MM.1S (cell line): ENCODE measurements at regions not wholly inside any gene's neighbourhood (a gene's known extent, or its start where the extent isn't known, plus 50 kb on each side); places are given as distances from the start of the nearest gene placed in this dataset.

Experiments used
- DNase-seq: peaks from one replicate; pipeline ENCODE4 v3.0.0-alpha.2; 2015
- H2AFZ ChIP-seq: fragments of 300-600 bp; sonication (generic); 2 replicates; pipeline ENCODE4 v1.6.0; 2016; ENCODE audit warnings: antibody characterized with exemption, low read length
- H3F3A ChIP-seq: fragments of 300-600 bp; sonication (generic); 2 replicates; pipeline ENCODE4 v1.6.1; 2016; ENCODE audit warnings: mild to moderate bottlenecking, antibody characterized with exemption, low read length, moderate library complexity, mixed read lengths; ENCODE audit not compliant: insufficient read depth
- H3K27ac ChIP-seq: fragments of 300-600 bp; sonication (generic); 2 replicates; pipeline ENCODE4 v1.5.1; 2016; ENCODE audit warnings: mild to moderate bottlenecking, low read length
- H3K27me3 ChIP-seq: fragments of 300-600 bp; sonication (generic); replicated peaks from 2 replicates; pipeline ENCODE4 v1.6.0; 2016; ENCODE audit warnings: low read length; ENCODE audit not compliant: insufficient read depth
- H3K36me3 ChIP-seq: fragments of 300-600 bp; sonication (generic); replicated peaks from 2 replicates; pipeline ENCODE4 v1.6.1; 2016; ENCODE audit warnings: mild to moderate bottlenecking, low read length, mixed read lengths; ENCODE audit not compliant: insufficient read depth
- H3K4me1 ChIP-seq: fragments of 300-600 bp; sonication (generic); 2 replicates; pipeline ENCODE4 v1.6.1; 2016; ENCODE audit warnings: low read length, mixed read lengths
- H3K4me2 ChIP-seq: fragments of 300-600 bp; sonication (generic); 2 replicates; pipeline ENCODE4 v1.6.0; 2016; ENCODE audit warnings: low read depth, low read length
- H3K4me3 ChIP-seq: fragments of 300-600 bp; sonication (generic); 2 replicates; pipeline ENCODE4 v1.5.1; 2016; ENCODE audit warnings: low read length, mixed read lengths
- H3K79me2 ChIP-seq: fragments of 300-600 bp; sonication (generic); 2 replicates; pipeline ENCODE4 v1.6.1; 2016; ENCODE audit warnings: mixed run types, low read length, mixed read lengths
- H3K9ac ChIP-seq: fragments of 300-600 bp; sonication (generic); 2 replicates; pipeline ENCODE4 v1.6.1; 2016; ENCODE audit warnings: low read length, mixed read lengths
- H3K9me2 ChIP-seq: fragments of 300-600 bp; sonication (generic); replicated peaks from 2 replicates; pipeline ENCODE4 v1.6.1; 2016; ENCODE audit warnings: mild to moderate bottlenecking, low read length, mixed read lengths; ENCODE audit not compliant: insufficient read depth
- H3K9me3 ChIP-seq: fragments of 300-600 bp; sonication (generic); replicated peaks from 2 replicates; pipeline ENCODE4 v1.6.1; 2016; ENCODE audit warnings: mild to moderate bottlenecking, low read length, mixed read lengths; ENCODE audit not compliant: insufficient read depth
- H4K20me1 ChIP-seq: fragments of 300-600 bp; sonication (generic); 2 replicates; pipeline ENCODE4 v1.6.1; 2016; ENCODE audit warnings: mild to moderate bottlenecking, low read length, moderate library complexity, mixed read lengths; ENCODE audit not compliant: insufficient read depth
- EZH2 ChIP-seq: fragments of 300-600 bp; sonication (generic); optimal IDR thresholded peaks from 2 replicates; pipeline ENCODE3; 2017; ENCODE audit warnings: low read depth, mild to moderate bottlenecking, antibody characterized with exemption, low read length, mixed read lengths
- EZH2phosphoT487 ChIP-seq: fragments of 300-600 bp; sonication (generic); IDR thresholded peaks from 2 replicates; pipeline ENCODE4 v1.6.1; 2018; ENCODE audit warnings: antibody characterized with exemption, low read length
- TF ChIP-seq, protein P1 (sequence below): fragments of 300-600 bp; sonication (generic); IDR thresholded peaks from 2 replicates; pipeline ENCODE4 v1.5.1; 2016; ENCODE audit warnings: antibody characterized with exemption, low read length, mixed read lengths

DNA sequence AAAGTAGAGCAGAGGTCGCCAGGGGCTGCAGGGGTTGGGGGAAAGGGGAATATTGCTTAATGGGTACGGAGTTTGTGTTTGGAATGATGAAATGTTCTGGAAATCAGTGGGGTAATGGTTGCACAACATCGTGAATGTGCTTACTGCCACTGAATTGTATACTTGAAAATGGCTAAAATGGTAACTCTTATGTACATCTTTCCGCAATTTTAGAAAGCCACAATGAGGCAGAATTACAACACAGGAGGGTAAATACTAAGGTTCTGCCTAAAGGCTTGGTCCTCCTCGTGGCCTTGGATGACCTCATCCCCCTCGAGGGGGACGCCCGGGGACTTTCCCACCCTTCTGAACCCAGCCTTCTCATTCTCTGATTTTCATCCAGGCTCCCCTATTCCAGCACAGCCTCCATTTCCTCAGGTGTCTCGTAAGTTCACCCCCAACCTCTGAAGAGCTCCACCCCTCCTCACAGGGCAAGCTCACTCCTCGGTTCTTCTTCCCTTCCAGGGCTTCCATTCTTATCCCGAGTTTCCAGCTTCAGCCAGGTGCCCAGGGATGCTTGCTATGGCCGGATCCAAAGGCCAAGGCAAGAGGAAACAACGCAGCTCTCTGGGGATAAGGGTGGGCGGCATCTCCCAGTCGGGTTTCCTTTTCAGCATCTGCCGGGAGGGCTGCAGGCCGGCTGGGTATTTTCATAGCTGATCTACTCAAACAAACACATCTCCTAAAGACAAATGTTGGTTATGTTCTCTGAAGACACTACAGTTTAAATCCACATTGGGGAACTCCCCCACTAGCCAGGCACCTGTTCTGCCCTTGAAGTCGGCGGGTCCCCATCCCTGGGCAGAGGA, 71.3 kb upstream of the ACSL1 start:
- H3K27ac ChIP-seq: no peak overlapping the region
- H3K27me3 ChIP-seq: no peaks in the 10 kb centered on the region
- H3K36me3 ChIP-seq: no peaks in the 10 kb centered on the region
- H3F3A ChIP-seq: no peaks in the 10 kb centered on the region
- H3K9ac ChIP-seq: no peak overlapping the region
- TF ChIP-seq EZH2: no peak
- TF ChIP-seq, protein P1, sequence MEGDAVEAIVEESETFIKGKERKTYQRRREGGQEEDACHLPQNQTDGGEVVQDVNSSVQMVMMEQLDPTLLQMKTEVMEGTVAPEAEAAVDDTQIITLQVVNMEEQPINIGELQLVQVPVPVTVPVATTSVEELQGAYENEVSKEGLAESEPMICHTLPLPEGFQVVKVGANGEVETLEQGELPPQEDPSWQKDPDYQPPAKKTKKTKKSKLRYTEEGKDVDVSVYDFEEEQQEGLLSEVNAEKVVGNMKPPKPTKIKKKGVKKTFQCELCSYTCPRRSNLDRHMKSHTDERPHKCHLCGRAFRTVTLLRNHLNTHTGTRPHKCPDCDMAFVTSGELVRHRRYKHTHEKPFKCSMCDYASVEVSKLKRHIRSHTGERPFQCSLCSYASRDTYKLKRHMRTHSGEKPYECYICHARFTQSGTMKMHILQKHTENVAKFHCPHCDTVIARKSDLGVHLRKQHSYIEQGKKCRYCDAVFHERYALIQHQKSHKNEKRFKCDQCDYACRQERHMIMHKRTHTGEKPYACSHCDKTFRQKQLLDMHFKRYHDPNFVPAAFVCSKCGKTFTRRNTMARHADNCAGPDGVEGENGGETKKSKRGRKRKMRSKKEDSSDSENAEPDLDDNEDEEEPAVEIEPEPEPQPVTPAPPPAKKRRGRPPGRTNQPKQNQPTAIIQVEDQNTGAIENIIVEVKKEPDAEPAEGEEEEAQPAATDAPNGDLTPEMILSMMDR: no peak
- no peak for TF ChIP-seq EZH2phosphoT487
- no peak overlapping the region for H3K4me2 ChIP-seq
- DNase-seq: no peak
- no peaks in the 10 kb centered on the region for H3K9me3 ChIP-seq
- no peaks in the 10 kb centered on the region for H4K20me1 ChIP-seq
- no peak overlapping the region for H3K4me3 ChIP-seq
- no peaks in the 10 kb centered on the region for H3K4me1 ChIP-seq
- H3K79me2 ChIP-seq: no peaks in the 10 kb centered on the region
- no peak overlapping the region for H2AFZ ChIP-seq
- no peaks in the 10 kb centered on the region for H3K9me2 ChIP-seq

DNA sequence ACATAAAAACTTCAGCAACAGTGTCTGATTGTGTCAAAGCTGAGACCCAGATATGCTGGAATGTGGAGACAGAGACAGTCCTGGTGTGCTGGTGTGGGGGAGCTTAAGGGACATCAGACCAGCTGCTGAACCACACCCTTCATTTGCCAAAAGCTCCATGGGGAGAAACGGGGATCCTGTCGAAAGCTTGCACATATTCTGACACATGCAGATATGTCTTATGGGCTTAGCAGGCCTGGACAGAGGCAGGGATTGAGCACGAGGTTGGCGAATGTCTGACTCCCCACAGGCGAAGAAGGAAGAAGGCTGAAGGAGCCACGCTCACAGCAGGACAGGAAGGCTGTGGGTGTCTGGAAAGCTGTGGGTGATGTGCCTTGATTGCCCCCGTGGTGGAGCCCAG, 72.1 kb upstream of the ACSL1 start:
- H3K9me2 ChIP-seq: no peaks in the 10 kb centered on the region
- no peak overlapping the region for H3K4me3 ChIP-seq
- no peaks in the 10 kb centered on the region for H3K36me3 ChIP-seq
- no peak overlapping the region for H3K27ac ChIP-seq
- no peaks in the 10 kb centered on the region for H3K9me3 ChIP-seq
- no peaks in the 10 kb centered on the region for H4K20me1 ChIP-seq
- no peaks in the 10 kb centered on the region for H3K4me1 ChIP-seq
- no peak overlapping the region for H2AFZ ChIP-seq
- no peaks in the 10 kb centered on the region for H3F3A ChIP-seq
- no peak for DNase-seq
- no peaks in the 10 kb centered on the region for H3K27me3 ChIP-seq
- TF ChIP-seq EZH2 (no peak), EZH2phosphoT487 (no peak)
- TF ChIP-seq, protein P1: no peak
- no peaks in the 10 kb centered on the region for H3K79me2 ChIP-seq
- no peak overlapping the region for H3K9ac ChIP-seq
- no peak overlapping the region for H3K4me2 ChIP-seq

DNA sequence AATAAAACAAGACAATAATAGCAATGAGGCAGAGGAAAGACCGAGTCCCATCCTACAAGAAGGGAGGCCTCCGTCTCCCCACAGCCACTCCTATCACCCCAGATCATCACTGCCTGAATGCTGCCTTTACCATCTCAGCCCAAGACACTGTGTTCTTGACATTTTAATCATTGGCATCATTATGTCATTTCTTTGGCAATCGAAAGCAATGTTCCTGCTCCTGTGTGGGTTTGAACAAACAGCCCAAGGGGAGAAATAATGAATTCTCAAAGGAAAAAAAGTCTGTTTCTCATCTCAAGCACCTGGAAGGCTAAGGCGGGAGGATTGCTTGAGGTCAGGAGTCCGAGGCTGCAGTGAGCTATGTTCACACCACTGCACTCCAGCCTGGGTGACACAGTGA, 73.0 kb upstream of the ACSL1 start:
- Histone ChIP-seq H3K79me2 (no peaks in the 10 kb centered on the region), H3K4me1 (no peaks in the 10 kb centered on the region), H3K9me3 (no peaks in the 10 kb centered on the region), H3K9me2 (no peaks in the 10 kb centered on the region), H3K9ac (no peak overlapping the region), H3F3A (no peaks in the 10 kb centered on the region), H3K4me2 (no peak overlapping the region), H3K27ac (no peak overlapping the region), H3K36me3 (no peaks in the 10 kb centered on the region), H3K4me3 (no peak overlapping the region), H4K20me1 (no peaks in the 10 kb centered on the region), H3K27me3 (no peaks in the 10 kb centered on the region), H2AFZ (no peak overlapping the region)
- TF ChIP-seq EZH2phosphoT487 (no peak), EZH2 (no peak)
- TF ChIP-seq, protein P1: no peak
- no peak for DNase-seq
